Activated CD4-positive, alpha-beta T cell treated with anti-CD3 and anti-CD28 coated beads, Interleukin-10, Interleukin-2, amounts not matched to agents 100 ng/mL and 50 ng/mL, durations not matched to agents 16 hours and 8 hours (primary cell): ENCODE measurements at regions not wholly inside any gene's neighbourhood (a gene's known extent, or its start where the extent isn't known, plus 50 kb on each side); places are given as distances from the start of the nearest gene placed in this dataset.
"Not testable (repeated sequence)": the region's sequence is repeated elsewhere in the genome, so short reads cannot be mapped to it uniquely, and the experiment has no call there.

Experiments
- DNase-seq: peaks from one replicate; pipeline ENCODE4 v3.0.0-alpha.2; 2020

DNA sequence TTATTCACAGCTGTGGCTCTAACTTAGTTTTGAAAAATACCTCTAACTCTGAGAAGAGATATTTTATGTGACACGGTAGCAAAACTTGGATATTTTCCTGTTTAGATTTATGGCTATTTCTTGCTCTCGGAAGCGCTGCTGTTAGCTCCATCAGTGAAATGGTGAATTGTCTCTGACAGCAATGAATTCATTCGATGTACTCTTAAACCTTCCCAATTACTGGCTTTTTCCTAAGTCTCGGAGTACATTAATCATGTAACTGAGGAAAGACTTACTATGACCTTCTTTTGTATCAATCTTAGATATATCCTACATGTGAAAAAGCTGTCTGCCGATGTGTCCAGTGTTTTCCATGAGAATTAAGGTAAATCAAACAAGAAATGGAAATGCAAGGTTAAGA, 613.0 kb downstream of the KIF4B start:
- no peak for DNase-seq

DNA sequence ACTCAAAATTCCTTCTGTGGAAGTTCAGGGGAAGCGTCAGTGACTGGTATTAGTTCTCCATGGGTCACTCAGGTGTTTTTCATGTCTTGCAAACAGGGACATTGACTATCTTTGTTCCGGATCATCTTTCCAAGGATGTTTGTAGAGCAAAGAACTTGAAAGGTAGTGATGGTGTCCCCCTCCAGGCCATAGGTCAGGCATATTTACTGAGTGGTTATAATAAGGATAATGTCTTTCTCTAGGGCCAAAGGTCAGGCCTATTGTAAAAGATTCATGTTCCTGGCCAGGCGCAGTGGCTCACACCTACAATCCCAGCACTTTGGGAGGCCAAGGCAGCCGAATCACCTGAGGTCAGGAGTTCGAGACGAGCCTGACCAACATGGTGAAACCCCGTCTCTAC, 614.8 kb downstream of the KIF4B start:
- no peak for DNase-seq

- DNase-seq = no peak
Observed at GRCh38 chr5:155629597-155629996, 616.0 kb downstream of the KIF4B start.

DNA sequence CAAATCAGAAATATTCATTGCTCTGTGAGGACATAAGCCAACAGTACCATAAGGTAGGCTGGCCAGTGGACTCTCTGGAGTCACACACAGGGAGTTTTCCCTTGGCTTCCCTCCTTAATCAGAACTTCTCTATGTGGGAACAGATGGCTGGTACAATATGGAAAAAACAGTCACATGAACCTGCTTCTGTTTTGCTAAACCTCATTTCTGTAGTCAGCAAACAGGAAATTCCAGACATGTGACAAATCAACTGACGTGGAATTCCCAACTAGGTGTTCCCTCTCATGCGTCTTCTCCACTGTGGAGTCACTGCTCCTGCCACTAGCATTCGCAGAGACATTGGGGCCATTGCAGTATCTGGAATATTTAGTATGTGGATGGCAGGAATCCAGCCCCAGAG, 617.6 kb downstream of the KIF4B start:
- no peak for DNase-seq

GRCh38 chr5:155633338-155633957, 619.9 kb downstream of the KIF4B start:
- no peak for DNase-seq

GRCh38 chr5:155649666-155650065, 636.1 kb downstream of the KIF4B start:
- DNase-seq = no peak

GRCh38 chr5:155655569-155655968, 642.0 kb downstream of the KIF4B start:
- no peak for DNase-seq

GRCh38 chr5:155661859-155662258, 648.3 kb downstream of the KIF4B start:
- DNase-seq = no peak

- DNase-seq = no peak
Observed at GRCh38 chr5:155665361-155665760, 651.8 kb downstream of the KIF4B start.

- DNase-seq = not testable (repeated sequence)
Observed at GRCh38 chr5:155672001-155672400, 655.0 kb upstream of the SGCD start.

DNA sequence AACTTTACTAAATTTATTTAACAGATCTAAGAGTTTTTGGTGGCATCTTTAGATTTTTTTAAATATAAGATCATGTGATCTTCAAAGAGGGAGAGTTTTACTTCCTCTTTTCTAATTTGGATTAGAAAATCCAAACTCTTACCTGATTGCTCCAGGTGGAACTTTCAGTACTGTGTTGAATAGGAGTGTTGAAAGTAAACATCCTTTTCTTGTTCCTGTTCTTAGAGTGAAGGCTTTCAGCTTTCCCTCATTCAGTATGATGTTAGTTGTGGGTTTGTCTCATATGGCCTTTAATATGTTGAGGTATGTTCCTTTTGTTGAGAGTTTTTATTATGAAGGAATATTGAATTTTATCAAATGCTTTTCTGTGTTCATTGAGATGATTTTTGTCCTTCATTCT, 650.0 kb upstream of the SGCD start:
- no peak for DNase-seq

DNA sequence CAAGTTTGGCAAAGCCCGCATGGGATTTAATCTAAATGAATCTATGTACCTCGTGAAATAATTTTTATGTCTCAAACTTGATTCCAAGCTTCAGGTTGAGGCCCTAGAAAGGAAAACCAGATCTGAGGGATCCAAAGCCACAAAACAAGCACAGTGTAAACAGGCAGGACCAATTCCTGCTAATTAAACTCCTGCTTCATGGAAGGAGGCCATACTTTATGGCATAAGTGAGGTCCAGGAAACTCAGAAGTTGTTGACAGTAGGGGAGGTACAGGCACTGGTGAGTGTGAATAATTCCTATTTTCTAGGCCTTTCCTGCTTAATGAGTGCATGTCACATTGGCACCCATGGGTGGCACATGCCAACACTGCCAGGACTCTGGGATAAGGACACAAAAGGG, 648.6 kb upstream of the SGCD start:
- no peak for DNase-seq

DNA sequence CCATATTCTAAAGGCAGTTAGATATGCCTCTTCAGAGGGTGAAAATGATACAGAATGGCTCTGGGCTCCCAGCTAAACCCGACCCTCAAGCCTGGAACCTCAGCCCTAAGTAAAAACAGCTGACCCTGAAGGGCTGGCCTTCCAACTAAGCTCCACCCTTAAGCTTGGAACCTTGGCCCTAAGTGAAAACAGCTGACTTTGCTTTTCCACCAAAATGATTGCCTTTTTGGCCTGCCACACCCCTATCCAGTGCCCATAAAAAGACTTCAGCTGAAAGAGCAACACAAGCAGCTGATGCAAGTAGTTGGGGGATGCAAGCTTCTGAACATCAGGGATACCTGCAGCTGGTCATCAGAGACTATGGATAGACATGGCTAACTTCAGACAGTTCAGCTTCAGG, 647.4 kb upstream of the SGCD start:
- DNase-seq = no peak

DNA sequence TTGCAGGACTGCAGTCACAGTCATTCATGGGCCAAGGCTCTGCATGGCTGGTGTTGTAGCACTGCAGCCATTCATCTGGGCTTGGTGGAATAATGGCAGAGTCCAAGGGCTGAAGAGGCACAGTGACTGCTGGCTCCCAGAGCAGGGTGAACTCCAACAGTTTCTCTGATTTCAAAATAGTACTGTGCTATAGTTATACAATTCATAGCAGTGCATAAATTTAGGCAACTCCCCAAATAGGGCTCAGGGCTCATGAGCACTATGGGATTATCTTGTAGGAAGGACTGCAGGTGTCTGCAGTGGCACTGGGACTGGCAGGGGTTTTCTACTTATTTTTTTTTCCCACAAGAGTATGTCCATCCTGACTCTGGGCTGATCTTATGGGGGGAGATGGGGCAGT, 642.5 kb upstream of the SGCD start:
- no peak for DNase-seq

GRCh38 chr5:155686131-155686530, 640.8 kb upstream of the SGCD start:
- DNase-seq = no peak

GRCh38 chr5:155689406-155689805, 637.6 kb upstream of the SGCD start:
- DNase-seq = no peak

DNA sequence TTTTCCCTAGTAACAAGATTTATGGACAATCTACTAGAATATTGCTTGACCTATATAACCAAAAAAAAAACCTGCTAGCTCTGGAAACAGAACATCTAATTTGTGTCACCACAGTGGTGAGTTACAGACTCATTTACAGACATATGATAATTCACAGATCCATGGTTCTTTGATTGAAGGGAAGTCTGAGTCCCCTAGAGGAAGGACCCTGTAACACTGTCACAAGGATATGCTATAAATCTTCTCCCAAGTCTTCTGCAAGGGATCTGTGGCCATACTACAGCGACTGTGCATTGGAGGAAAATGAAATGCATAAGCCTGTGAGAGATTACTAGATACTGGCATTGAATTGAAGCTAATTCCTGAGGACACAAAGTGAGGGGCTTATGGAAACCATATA, 630.6 kb upstream of the SGCD start:
- no peak for DNase-seq

DNA sequence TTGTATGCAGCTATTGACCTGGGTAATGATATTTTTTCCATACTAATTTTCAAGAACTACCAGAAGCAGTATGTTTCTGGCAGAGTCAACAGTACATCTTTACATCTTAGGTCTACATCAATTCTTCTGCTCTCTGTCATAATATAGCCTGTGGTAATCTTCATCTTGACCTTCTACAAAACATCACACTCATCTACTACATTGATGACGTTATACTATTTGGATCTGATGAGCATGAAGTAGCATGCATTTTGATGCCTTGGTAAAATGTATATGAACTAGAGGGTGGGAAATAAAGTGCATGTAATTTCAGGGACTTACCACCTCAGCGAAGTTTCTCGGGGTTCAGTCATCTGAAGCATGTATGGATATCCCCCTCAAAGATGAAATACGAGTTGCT, 629.7 kb upstream of the SGCD start:
- no peak for DNase-seq

- DNase-seq = no peak
Observed at GRCh38 chr5:155699385-155699784, 627.6 kb upstream of the SGCD start.

- peak; percentile 4 for DNase-seq
Observed at GRCh38 chr5:155700333-155700732, 626.6 kb upstream of the SGCD start.

- DNase-seq = no peak
Observed at GRCh38 chr5:155711882-155712281, 615.1 kb upstream of the SGCD start.

DNA sequence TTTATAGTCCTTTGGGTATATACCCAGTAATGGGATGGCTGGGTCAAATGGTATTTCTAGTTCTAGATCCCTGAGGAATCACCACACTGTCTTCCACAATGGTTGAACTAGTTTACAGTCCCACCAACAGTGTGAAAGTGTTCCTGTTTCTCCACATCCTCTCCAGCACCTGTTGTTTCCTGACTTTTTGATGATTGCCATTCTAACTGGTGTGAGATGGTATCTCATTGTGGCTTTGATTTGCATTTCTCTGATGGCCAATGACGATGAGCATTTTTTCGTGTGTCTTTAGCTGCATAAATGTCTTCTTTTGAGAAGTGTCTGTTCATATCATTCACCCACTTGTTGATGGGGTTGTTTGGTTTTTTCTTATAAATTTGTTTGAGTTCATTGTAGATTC, 612.5 kb upstream of the SGCD start:
- DNase-seq = not testable (repeated sequence)

GRCh38 chr5:155726267-155726666, 600.7 kb upstream of the SGCD start:
- no peak for DNase-seq

- DNase-seq = no peak
Observed at GRCh38 chr5:155727512-155728145, 599.3 kb upstream of the SGCD start.
